IPS DF 19.7 (cell line): ENCODE measurements at regions not wholly inside any gene's neighbourhood (a gene's known extent, or its start where the extent isn't known, plus 50 kb on each side); places are given as distances from the start of the nearest gene placed in this dataset.
"Not testable (repeated sequence)": the region's sequence is repeated elsewhere in the genome, so short reads cannot be mapped to it uniquely, and the experiment has no call there.

Source experiments
- DNase-seq: peaks from one replicate; pipeline ENCODE4 v3.0.0-alpha.2; 2013; ENCODE audit warnings: low read depth, low spot score

- no peak for DNase-seq
These were observed 289.1 kb downstream of the MBD2 start for GRCh38 chr18:53935399-53935798.

- DNase-seq: no peak
These were observed 304.0 kb downstream of the MBD2 start for GRCh38 chr18:53920312-53921075.

- DNase-seq: no peak
These were observed 306.4 kb downstream of the MBD2 start for GRCh38 chr18:53918091-53918490.

- DNase-seq: no peak
These were observed 313.3 kb downstream of the MBD2 start for GRCh38 chr18:53911200-53911599.

GRCh38 chr18:53909668-53910067 lies 314.8 kb downstream of the MBD2 start:
- peak; percentile 3 for DNase-seq

- DNase-seq: no peak
These were observed 316.5 kb downstream of the MBD2 start for GRCh38 chr18:53907921-53908320.

GRCh38 chr18:53906681-53907080 lies 317.8 kb downstream of the MBD2 start:
- DNase-seq: no peak

GRCh38 chr18:53894675-53895442 lies 329.6 kb downstream of the MBD2 start:
- DNase-seq: no peak

- DNase-seq: no peak
These were observed 337.0 kb downstream of the MBD2 start for GRCh38 chr18:53887447-53887846.

- DNase-seq: no peak
These were observed 338.4 kb downstream of the MBD2 start for GRCh38 chr18:53886058-53886457.

- no peak for DNase-seq
These were observed 340.7 kb downstream of the MBD2 start for GRCh38 chr18:53883771-53884170.

GRCh38 chr18:53874103-53874502 lies 350.4 kb downstream of the MBD2 start:
- DNase-seq: no peak

- no peak for DNase-seq
These were observed 359.7 kb downstream of the MBD2 start for GRCh38 chr18:53864770-53865169.

- DNase-seq: no peak
These were observed 361.5 kb downstream of the MBD2 start for GRCh38 chr18:53862921-53863320.

GRCh38 chr18:53861185-53861584 lies 363.3 kb downstream of the MBD2 start:
- DNase-seq: no peak

- DNase-seq: no peak
These were observed 364.7 kb downstream of the MBD2 start for GRCh38 chr18:53859764-53860163.

- DNase-seq: no peak
These were observed 373.6 kb downstream of the MBD2 start for GRCh38 chr18:53850902-53851301.

- DNase-seq: no peak
These were observed 380.7 kb downstream of the MBD2 start for GRCh38 chr18:53843763-53844162.

- no peak for DNase-seq
These were observed 381.2 kb downstream of the MBD2 start for GRCh38 chr18:53843113-53843760.

GRCh38 chr18:53838746-53839145 lies 385.7 kb downstream of the MBD2 start:
- DNase-seq: no peak

- DNase-seq: not testable (repeated sequence)
These were observed 403.3 kb downstream of the MBD2 start for GRCh38 chr18:53821141-53821540.

- no peak for DNase-seq
These were observed 404.8 kb downstream of the MBD2 start for GRCh38 chr18:53819671-53820070.

GRCh38 chr18:53819174-53819573 lies 405.3 kb downstream of the MBD2 start:
- no peak for DNase-seq
